ENCODE measurements at regions not wholly inside any gene's neighbourhood (a gene's known extent, or its start where the extent isn't known, plus 50 kb on each side); places are given as distances from the start of the nearest gene placed in this dataset.

GRCh38 chr1:5667513-5668325 is 324.5 kb downstream of the NPHP4 start:
- TF ChIP-seq EZH2 (IDR thresholded peaks at IDR 0.05; ENCODE audit: low read length, unreplicated experiment) = no peak
- TF ChIP-seq, protein P1, sequence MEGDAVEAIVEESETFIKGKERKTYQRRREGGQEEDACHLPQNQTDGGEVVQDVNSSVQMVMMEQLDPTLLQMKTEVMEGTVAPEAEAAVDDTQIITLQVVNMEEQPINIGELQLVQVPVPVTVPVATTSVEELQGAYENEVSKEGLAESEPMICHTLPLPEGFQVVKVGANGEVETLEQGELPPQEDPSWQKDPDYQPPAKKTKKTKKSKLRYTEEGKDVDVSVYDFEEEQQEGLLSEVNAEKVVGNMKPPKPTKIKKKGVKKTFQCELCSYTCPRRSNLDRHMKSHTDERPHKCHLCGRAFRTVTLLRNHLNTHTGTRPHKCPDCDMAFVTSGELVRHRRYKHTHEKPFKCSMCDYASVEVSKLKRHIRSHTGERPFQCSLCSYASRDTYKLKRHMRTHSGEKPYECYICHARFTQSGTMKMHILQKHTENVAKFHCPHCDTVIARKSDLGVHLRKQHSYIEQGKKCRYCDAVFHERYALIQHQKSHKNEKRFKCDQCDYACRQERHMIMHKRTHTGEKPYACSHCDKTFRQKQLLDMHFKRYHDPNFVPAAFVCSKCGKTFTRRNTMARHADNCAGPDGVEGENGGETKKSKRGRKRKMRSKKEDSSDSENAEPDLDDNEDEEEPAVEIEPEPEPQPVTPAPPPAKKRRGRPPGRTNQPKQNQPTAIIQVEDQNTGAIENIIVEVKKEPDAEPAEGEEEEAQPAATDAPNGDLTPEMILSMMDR (conservative IDR thresholded peaks at IDR 0.05; ENCODE audit: low read depth, low read length) = no peak
